ENCODE measurements at regions not wholly inside any gene's neighbourhood (a gene's known extent, or its start where the extent isn't known, plus 50 kb on each side); places are given as distances from the start of the nearest gene placed in this dataset.
"Not testable (repeated sequence)": the region's sequence is repeated elsewhere in the genome, so short reads cannot be mapped to it uniquely, and the experiment has no call there.

GRCh38 chr10:113499806-113500205 lies 53.0 kb upstream of the HABP2 start:
- no peak overlapping the region for H3K4me3 ChIP-seq (ENCODE audit: low read depth, low read length)
- no peak for DNase-seq (ENCODE audit: low read depth)
- TF ChIP-seq CTCF (conservative IDR thresholded peaks at IDR 0.05; ENCODE audit: low read depth, low read length): no peak

DNA sequence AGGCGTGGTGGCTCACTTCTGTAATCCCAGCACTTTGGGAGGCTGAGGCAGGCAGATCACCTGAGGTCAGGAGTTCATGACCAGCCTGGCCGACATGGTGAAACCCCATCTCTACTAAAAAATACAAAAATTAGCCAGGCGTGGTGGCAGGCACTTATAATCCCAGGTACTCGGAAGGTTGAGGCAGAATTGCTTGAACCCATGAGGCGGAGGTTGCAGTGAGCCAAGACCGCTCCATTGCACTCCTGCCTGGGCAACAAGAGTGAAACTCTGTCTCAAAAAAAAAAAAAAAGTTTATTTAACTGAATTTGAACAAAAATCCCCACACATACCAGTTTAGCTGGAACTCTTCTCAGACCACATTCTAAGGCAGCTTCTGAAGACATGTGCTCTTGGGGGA lies 51.8 kb upstream of the HABP2 start:
- H3K4me3 ChIP-seq (ENCODE audit: low read depth, low read length); DNase-seq (ENCODE audit: low read depth): not testable (repeated sequence)

All from choroid plexus epithelial cell (primary cell).